ENCODE measurements at regions not wholly inside any gene's neighbourhood (a gene's known extent, or its start where the extent isn't known, plus 50 kb on each side); places are given as distances from the start of the nearest gene placed in this dataset.
A peak's percentile ranks its signal among the peaks of the same experiment; 100 is the strongest.

- TF ChIP-seq RAD21 (conservative IDR thresholded peaks at IDR 0.05) (no peak), POLR2AphosphoS5 (IDR thresholded peaks at IDR 0.05) (no peak), CTCF (IDR thresholded peaks at IDR 0.05; ENCODE audit: poor library complexity, severe bottlenecking) (no peak), EZH2 (IDR thresholded peaks at IDR 0.05; ENCODE audit: borderline replicate concordance, insufficient read depth, low read length, poor library complexity, severe bottlenecking) (no peak), SMC3 (conservative IDR thresholded peaks at IDR 0.05; ENCODE audit: poor library complexity) (no peak), REST (IDR thresholded peaks at IDR 0.05; ENCODE audit: borderline replicate concordance) (no peak), EP300 (conservative IDR thresholded peaks at IDR 0.05; ENCODE audit: poor library complexity, severe bottlenecking) (peak; percentile 86)
These were observed 349.3 kb upstream of the KIAA1217 start for GRCh38 chr10:23859598-23859997.

Data from neural cell (in vitro differentiated cells).